ENCODE measurements at regions not wholly inside any gene's neighbourhood (a gene's known extent, or its start where the extent isn't known, plus 50 kb on each side); places are given as distances from the start of the nearest gene placed in this dataset.

GRCh38 chr13:74871369-74872070 is 610.4 kb downstream of the TBC1D4 start:
- Histone ChIP-seq H3K9me3 (no peaks in the 10 kb centered on the region), H3K27ac (no peak overlapping the region), H3K4me1 (no peaks in the 10 kb centered on the region), H3K4me3 (no peak overlapping the region), H3K36me3 (no peaks in the 10 kb centered on the region), H3K27me3 (no peaks in the 10 kb centered on the region)
- no peak for DNase-seq (ENCODE audit: low spot score in 2 of 2)
- intact Hi-C loops (cut with DNase I; ENCODE audit: low total_unique reads), result no loop called here
- TF ChIP-seq CTCF (IDR thresholded peaks at IDR 0.05) (no peak), POLR2AphosphoS5 (IDR thresholded peaks at IDR 0.05) (no peak), POLR2A (IDR thresholded peaks at IDR 0.05) (no peak)

- no peaks in the 10 kb centered on the region for H3K27me3 ChIP-seq
- no peak for DNase-seq (ENCODE audit: low spot score in 2 of 2)
- H3K36me3 ChIP-seq, result no peaks in the 10 kb centered on the region
- no peak overlapping the region for H3K27ac ChIP-seq
- H3K4me1 ChIP-seq, result no peaks in the 10 kb centered on the region
- no peak for TF ChIP-seq POLR2AphosphoS5 (IDR thresholded peaks at IDR 0.05)
- intact Hi-C loops (cut with DNase I; ENCODE audit: low total_unique reads), result no loop called here
- H3K9me3 ChIP-seq, result no peaks in the 10 kb centered on the region
- no peak overlapping the region for H3K4me3 ChIP-seq
These were observed 611.1 kb downstream of the TBC1D4 start for GRCh38 chr13:74870865-74871264.

- DNase-seq (ENCODE audit: low spot score in 2 of 2), result no peak
These were observed 612.1 kb downstream of the TBC1D4 start for GRCh38 chr13:74869846-74870245.

GRCh38 chr13:74868049-74868448 is 613.9 kb downstream of the TBC1D4 start:
- Histone ChIP-seq H3K4me1 (no peaks in the 10 kb centered on the region), H3K4me3 (no peak overlapping the region), H3K27ac (no peak overlapping the region), H3K36me3 (no peaks in the 10 kb centered on the region), H3K27me3 (no peaks in the 10 kb centered on the region), H3K9me3 (no peaks in the 10 kb centered on the region)
- no peak for DNase-seq (ENCODE audit: low spot score in 2 of 2)
- intact Hi-C loops (cut with DNase I; ENCODE audit: low total_unique reads), result no loop called here
- no peak for TF ChIP-seq CTCF (IDR thresholded peaks at IDR 0.05)
- no peak for TF ChIP-seq POLR2AphosphoS5 (IDR thresholded peaks at IDR 0.05)
- no peak for TF ChIP-seq POLR2A (IDR thresholded peaks at IDR 0.05)

More at GRCh38 chr13:74869846-74870245, 612.1 kb downstream of the TBC1D4 start:
- no peaks in the 10 kb centered on the region for H3K9me3 ChIP-seq
- H3K4me1 ChIP-seq, result no peaks in the 10 kb centered on the region
- no peaks in the 10 kb centered on the region for H3K36me3 ChIP-seq
- H3K4me3 ChIP-seq, result no peak overlapping the region
- intact Hi-C loops (cut with DNase I; ENCODE audit: low total_unique reads), result no loop called here
- no peaks in the 10 kb centered on the region for H3K27me3 ChIP-seq
- no peak overlapping the region for H3K27ac ChIP-seq
- TF ChIP-seq POLR2AphosphoS5 (IDR thresholded peaks at IDR 0.05) (no peak), CTCF (IDR thresholded peaks at IDR 0.05) (no peak), POLR2A (IDR thresholded peaks at IDR 0.05) (no peak)

DNA sequence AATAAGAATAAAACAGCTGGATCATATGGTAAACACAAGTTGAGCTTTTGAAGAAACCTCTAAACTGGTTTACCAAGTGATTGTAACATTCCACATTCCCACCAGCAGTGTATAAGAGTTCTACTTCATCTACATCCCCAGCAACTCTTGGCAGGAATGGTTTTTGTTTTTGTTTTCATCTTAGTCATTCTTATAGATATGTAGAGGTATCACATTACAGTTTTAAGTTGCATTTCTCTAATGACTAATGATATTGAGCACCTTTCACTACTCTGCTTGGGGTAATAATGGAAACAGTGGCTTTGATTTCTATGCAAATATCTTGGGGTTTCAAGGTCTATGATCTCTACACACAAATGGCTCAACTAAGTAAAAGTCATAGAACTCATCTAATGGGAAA is 614.5 kb downstream of the TBC1D4 start:
- no peaks in the 10 kb centered on the region for H3K4me1 ChIP-seq
- no peaks in the 10 kb centered on the region for H3K36me3 ChIP-seq
- no peaks in the 10 kb centered on the region for H3K27me3 ChIP-seq
- no peaks in the 10 kb centered on the region for H3K9me3 ChIP-seq
- H3K27ac ChIP-seq, result no peak overlapping the region
- intact Hi-C loops (cut with DNase I; ENCODE audit: low total_unique reads), result no loop called here
- H3K4me3 ChIP-seq, result no peak overlapping the region
- DNase-seq (ENCODE audit: low spot score in 2 of 2), result no peak
- no peak for TF ChIP-seq POLR2AphosphoS5 (IDR thresholded peaks at IDR 0.05)
- TF ChIP-seq POLR2A (IDR thresholded peaks at IDR 0.05), result no peak
- no peak for TF ChIP-seq CTCF (IDR thresholded peaks at IDR 0.05)

Measured in breast epithelium (tissue), 4 donors.